ENCODE measurements at regions not wholly inside any gene's neighbourhood (a gene's known extent, or its start where the extent isn't known, plus 50 kb on each side); places are given as distances from the start of the nearest gene placed in this dataset. TPM values are rescaled to one million over a fixed set of nuclear protein-coding genes. Genes with fewer than 3 reads are reported as not detected.

Small RNA genes lying in the stretch of these regions (microRNA-seq; reads per million reads assigned to microRNA genes)
- gene MIR4494 (ENCODE audit: borderline microRNAs expressed, borderline replicate concordance) = not detected

Data from activated naive CD4-positive, alpha-beta T cell treated with anti-CD3 and anti-CD28 coated beads for 36 hours (primary cell).